ENCODE measurements at regions not wholly inside any gene's neighbourhood (a gene's known extent, or its start where the extent isn't known, plus 50 kb on each side); places are given as distances from the start of the nearest gene placed in this dataset.

- no peak for TF ChIP-seq EZH2phosphoT487 (IDR thresholded peaks at IDR 0.05; ENCODE audit: low read depth)
- TF ChIP-seq CTCF (IDR thresholded peaks at IDR 0.05; ENCODE audit: low read depth, low read length) = no peak
Measured at GRCh38 chr21:22743085-22743484, 1744.9 kb downstream of the NCAM2 start.

All from OCI-LY3 (cell line).